Mesothelial cell of epicardium (in vitro differentiated cells): ENCODE measurements at regions not wholly inside any gene's neighbourhood (a gene's known extent, or its start where the extent isn't known, plus 50 kb on each side); places are given as distances from the start of the nearest gene placed in this dataset.

Experiments
- DNase-seq, 2 experiments: peaks; one replicate each; pipeline ENCODE4 v3.0.0; 2021; ENCODE audit warnings: low spot score in 2 of 2; ENCODE audit not compliant: unreplicated experiment in 2 of 2
- H3K27ac Mint-ChIP-seq: 2 replicates; pipeline ENCODE4 v1.8.0; 2021; ENCODE audit warnings: mixed read lengths
- H3K27me3 Mint-ChIP-seq: 2 replicates; pipeline ENCODE4 v1.8.0; 2021; ENCODE audit warnings: low read depth, mixed read lengths
- H3K36me3 Mint-ChIP-seq: 2 replicates; pipeline ENCODE4 v1.8.0; 2021; ENCODE audit warnings: mixed read lengths
- H3K4me1 Mint-ChIP-seq: 2 replicates; pipeline ENCODE4 v1.8.0; 2021; ENCODE audit warnings: mixed read lengths
- H3K4me3 Mint-ChIP-seq: 2 replicates; pipeline ENCODE4 v1.8.0; 2021; ENCODE audit warnings: mild to moderate bottlenecking, moderate library complexity, mixed read lengths
- H3K9me3 Mint-ChIP-seq: 2 replicates; pipeline ENCODE4 v1.8.0; 2021; ENCODE audit warnings: mixed read lengths
- CTCF ChIP-seq: fragments of 200-600 bp; sonication (generic); IDR thresholded peaks from one replicate; pipeline ENCODE4 v1.5.0; 2021; ENCODE audit warnings: antibody characterized with exemption; ENCODE audit not compliant: unreplicated experiment

- Mint-ChIP-seq H3K27ac (no peak overlapping the region), H3K4me1 (no peaks in the 10 kb centered on the region), H3K9me3 (peaks cover 60% of the 10 kb centered on the region), H3K36me3 (peaks cover 6% of the 10 kb centered on the region), H3K4me3 (no peak overlapping the region), H3K27me3 (no peaks in the 10 kb centered on the region)
- TF ChIP-seq CTCF = no peak
- DNase-seq = no peak
These were observed 94.0 kb upstream of the PEG3 start for GRCh38 chr19:56934438-56935090.

GRCh38 chr19:56939951-56940350, 99.4 kb upstream of the PEG3 start:
- Mint-ChIP-seq H3K4me3 (no peak overlapping the region), H3K36me3 (peaks cover 8% of the 10 kb centered on the region)
- no peak for TF ChIP-seq CTCF

GRCh38 chr19:56942756-56943155, 102.2 kb upstream of the PEG3 start:
- peak; percentile 38 to 76 for DNase-seq

More at GRCh38 chr19:56939951-56940350, 99.4 kb upstream of the PEG3 start:
- Mint-ChIP-seq H3K27me3 (no peaks in the 10 kb centered on the region), H3K9me3 (peaks cover 60% of the 10 kb centered on the region), H3K27ac (no peak overlapping the region), H3K4me1 (no peaks in the 10 kb centered on the region)
- DNase-seq = no peak

GRCh38 chr19:56946159-56946558, 105.6 kb upstream of the PEG3 start:
- Mint-ChIP-seq H3K4me3 (no peak overlapping the region), H3K27me3 (no peaks in the 10 kb centered on the region), H3K9me3 (peaks cover 60% of the 10 kb centered on the region), H3K4me1 (no peaks in the 10 kb centered on the region), H3K36me3 (peaks cover 12% of the 10 kb centered on the region), H3K27ac (no peak overlapping the region)
- DNase-seq = no peak
- no peak for TF ChIP-seq CTCF

More at GRCh38 chr19:56942756-56943155, 102.2 kb upstream of the PEG3 start:
- no peaks in the 10 kb centered on the region for H3K27me3 Mint-ChIP-seq
- peaks cover 60% of the 10 kb centered on the region for H3K9me3 Mint-ChIP-seq
- H3K36me3 Mint-ChIP-seq = peaks cover 8% of the 10 kb centered on the region
- TF ChIP-seq CTCF = no peak
- H3K4me3 Mint-ChIP-seq = no peak overlapping the region
- H3K27ac Mint-ChIP-seq = no peak overlapping the region
- H3K4me1 Mint-ChIP-seq = no peaks in the 10 kb centered on the region

GRCh38 chr19:56947206-56947605, 106.7 kb upstream of the PEG3 start:
- Mint-ChIP-seq H3K4me1 (no peaks in the 10 kb centered on the region), H3K4me3 (no peak overlapping the region), H3K27me3 (no peaks in the 10 kb centered on the region), H3K9me3 (peaks cover 57% of the 10 kb centered on the region), H3K36me3 (peaks cover 15% of the 10 kb centered on the region), H3K27ac (no peak overlapping the region)
- no peak for DNase-seq
- no peak for TF ChIP-seq CTCF
